ENCODE measurements at regions not wholly inside any gene's neighbourhood (a gene's known extent, or its start where the extent isn't known, plus 50 kb on each side); places are given as distances from the start of the nearest gene placed in this dataset.

Small RNA genes lying in the stretch of these regions (small RNA-seq; reads per million reads assigned to genes)
- gene RNU7-93P: 0 reads per million in 4 donors

All from spleen (tissue), 4 donors.